Prostate gland (tissue), 2 donors: ENCODE measurements at regions not wholly inside any gene's neighbourhood (a gene's known extent, or its start where the extent isn't known, plus 50 kb on each side); places are given as distances from the start of the nearest gene placed in this dataset.

Experiments
- CTCF ChIP-seq, 4 experiments: fragments of 200-600 bp in 2 of 4; fragments of 450-650 bp in 2 of 4; sonication (generic) in 2 of 4; IDR thresholded peaks; 1 replicate in 3 of 4; 2 replicates in 1 of 4; pipeline ENCODE4 v1.5.1; 2016 to 2019; ENCODE audit warnings: antibody characterized with exemption in 4 of 4, mild to moderate bottlenecking in 2 of 4, moderate library complexity in 2 of 4
- POLR2A ChIP-seq: fragments of 450-650 bp; IDR thresholded peaks from one replicate; pipeline ENCODE4 v1.6.1; 2016; ENCODE audit warnings: antibody characterized with exemption, mild to moderate bottlenecking
- POLR2AphosphoS5 ChIP-seq: sonication (generic); formaldehyde crosslinking; IDR thresholded peaks from one replicate; pipeline ENCODE4 v1.6.1; 2017; ENCODE audit warnings: antibody characterized with exemption

- TF ChIP-seq POLR2AphosphoS5, result no peak
- TF ChIP-seq CTCF (IDR thresholded peaks at IDR 0.05), result no peak
- no peak for TF ChIP-seq POLR2A
These were observed 293.5 kb downstream of the CGGBP1 start for GRCh38 chr3:87765256-87765655.
